ENCODE measurements at regions not wholly inside any gene's neighbourhood (a gene's known extent, or its start where the extent isn't known, plus 50 kb on each side); places are given as distances from the start of the nearest gene placed in this dataset.

DNA sequence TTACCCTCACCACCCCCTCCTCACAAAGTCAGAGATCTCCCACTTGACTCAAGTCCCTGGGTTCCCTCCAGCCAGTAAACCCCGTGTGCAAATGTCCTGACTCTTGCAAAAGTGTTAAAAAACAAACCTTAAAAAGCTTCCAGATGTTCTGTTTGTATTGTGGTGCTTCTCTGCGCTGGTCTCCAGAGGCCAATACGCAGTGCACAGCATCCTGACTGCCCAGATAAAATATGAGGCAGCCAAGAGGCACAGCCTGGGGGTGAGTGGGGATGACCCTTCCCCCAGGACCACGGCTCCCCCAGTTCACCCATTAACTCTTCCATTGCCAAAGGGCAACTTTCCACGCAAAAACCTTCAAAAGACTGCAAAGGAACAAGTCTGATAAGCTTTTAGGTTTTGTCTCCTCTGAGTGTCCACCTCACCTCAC, 291.8 kb downstream of the SOX9 start:
- Histone ChIP-seq H3K9me3 (ENCODE audit: control insufficient read depth in 2 of 2, low read length in 2 of 2) (peaks cover 0 to 3% of the 10 kb centered on the region in 2 donors), H3K4me3 (ENCODE audit: low read length in 2 of 2) (no peak overlapping the region)

DNA sequence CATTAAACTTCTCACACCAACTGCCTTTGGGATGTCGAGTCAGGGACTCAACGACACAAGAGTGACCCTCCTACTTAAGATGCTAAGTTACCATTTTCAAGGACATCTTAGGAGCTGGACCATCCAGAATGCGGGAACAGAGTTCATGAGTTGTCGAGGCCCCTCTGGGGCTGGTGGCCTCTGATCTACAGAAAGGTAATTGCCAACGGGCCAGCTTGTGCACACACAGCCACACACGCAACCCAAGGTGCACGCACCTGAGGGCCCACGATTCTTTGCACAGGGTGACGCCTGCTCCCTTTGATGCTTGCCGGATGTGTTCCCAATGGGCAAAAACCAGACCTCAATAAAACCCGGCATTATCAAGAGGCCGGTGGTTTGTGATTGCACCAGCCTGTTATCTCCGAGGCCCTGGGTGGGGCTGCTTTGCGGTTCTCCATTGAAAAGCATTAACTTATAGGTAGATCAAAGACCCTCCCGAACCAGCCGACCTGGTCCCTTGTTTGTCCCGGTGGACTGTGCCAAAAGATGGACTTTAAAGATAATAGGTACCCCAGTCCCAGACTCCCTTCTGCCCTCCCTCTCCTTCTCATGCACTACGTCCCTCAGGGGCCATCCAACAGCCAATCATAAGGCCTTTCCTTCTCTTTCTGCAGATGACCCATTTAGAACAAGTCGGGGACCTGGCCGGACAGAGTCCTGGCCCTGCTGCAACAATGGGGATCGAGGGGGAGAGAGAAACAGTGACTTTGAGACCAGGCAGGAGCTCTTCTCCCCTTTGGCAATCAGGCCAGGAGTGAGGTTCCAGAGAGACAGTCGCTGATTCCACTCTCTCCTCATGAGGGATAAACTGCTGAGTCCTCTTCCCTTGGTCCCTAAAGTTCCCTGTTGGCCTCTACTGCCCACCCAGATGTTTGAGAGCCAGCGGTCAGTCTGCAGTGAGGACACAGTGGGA, 292.5 kb downstream of the SOX9 start:
- H3K9me3 ChIP-seq (ENCODE audit: control insufficient read depth in 2 of 2, low read length in 2 of 2) = peaks cover 3 to 4% of the 10 kb centered on the region in 2 donors
- no peak overlapping the region for H3K4me3 ChIP-seq (ENCODE audit: low read length in 2 of 2)
- H3K27me3 ChIP-seq (ENCODE audit: control insufficient read depth in 2 of 2, insufficient read depth in 2 of 2, low read length in 2 of 2) = no peaks in the 10 kb centered on the region
- H3K27ac ChIP-seq (ENCODE audit: low read depth in 2 of 2, low read length in 2 of 2) = no peak overlapping the region
- no peak overlapping the region for H3K9ac ChIP-seq (ENCODE audit: low read depth in 1 of 2, low read length in 2 of 2)
- H3K36me3 ChIP-seq (ENCODE audit: control insufficient read depth in 2 of 2, insufficient read depth in 2 of 2, low read length in 2 of 2) = peaks cover 3 to 8% of the 10 kb centered on the region in 2 donors
- peaks cover 7 to 18% of the 10 kb centered on the region in 2 donors for H3K4me1 ChIP-seq (ENCODE audit: control insufficient read depth in 2 of 2, insufficient read depth in 2 of 2, low read length in 2 of 2)

More for the DNA sequence above, 291.8 kb downstream of the SOX9 start:
- Histone ChIP-seq H3K9ac (ENCODE audit: low read depth in 1 of 2, low read length in 2 of 2) (no peak overlapping the region), H3K27ac (ENCODE audit: low read depth in 2 of 2, low read length in 2 of 2) (no peak overlapping the region), H3K4me1 (ENCODE audit: control insufficient read depth in 2 of 2, insufficient read depth in 2 of 2, low read length in 2 of 2) (peaks cover 11 to 24% of the 10 kb centered on the region in 2 donors), H3K36me3 (ENCODE audit: control insufficient read depth in 2 of 2, insufficient read depth in 2 of 2, low read length in 2 of 2) (peaks cover 0 to 2% of the 10 kb centered on the region in 2 donors), H3K27me3 (ENCODE audit: control insufficient read depth in 2 of 2, insufficient read depth in 2 of 2, low read length in 2 of 2) (no peaks in the 10 kb centered on the region)

DNA sequence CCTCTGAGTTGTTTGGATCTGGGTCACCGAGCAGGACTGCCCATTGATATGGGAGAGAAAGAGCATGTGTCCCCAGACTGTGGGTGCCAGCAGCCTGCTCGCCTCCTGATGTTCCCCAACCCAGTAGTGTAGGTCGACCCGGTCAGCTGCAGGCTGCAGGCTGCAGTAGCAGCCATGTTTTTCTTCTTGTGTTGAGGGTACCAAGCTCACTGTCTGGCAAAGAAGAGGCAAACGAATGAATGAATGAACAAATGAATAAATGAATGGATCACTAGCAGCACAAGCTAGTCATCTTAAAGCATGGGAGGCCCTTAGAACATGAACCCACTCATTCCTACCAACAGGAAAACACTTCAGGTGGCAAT, 293.2 kb downstream of the SOX9 start:
- Histone ChIP-seq H3K4me1 (ENCODE audit: control insufficient read depth in 2 of 2, insufficient read depth in 2 of 2, low read length in 2 of 2) (peaks cover 7 to 14% of the 10 kb centered on the region in 2 donors), H3K9ac (ENCODE audit: low read depth in 1 of 2, low read length in 2 of 2) (no peak overlapping the region), H3K27me3 (ENCODE audit: control insufficient read depth in 2 of 2, insufficient read depth in 2 of 2, low read length in 2 of 2) (no peaks in the 10 kb centered on the region), H3K36me3 (ENCODE audit: control insufficient read depth in 2 of 2, insufficient read depth in 2 of 2, low read length in 2 of 2) (peaks cover 4 to 13% of the 10 kb centered on the region in 2 donors), H3K27ac (ENCODE audit: low read depth in 2 of 2, low read length in 2 of 2) (no peak overlapping the region), H3K9me3 (ENCODE audit: control insufficient read depth in 2 of 2, low read length in 2 of 2) (peaks cover 3 to 4% of the 10 kb centered on the region in 2 donors), H3K4me3 (ENCODE audit: low read length in 2 of 2) (no peak overlapping the region)

DNA sequence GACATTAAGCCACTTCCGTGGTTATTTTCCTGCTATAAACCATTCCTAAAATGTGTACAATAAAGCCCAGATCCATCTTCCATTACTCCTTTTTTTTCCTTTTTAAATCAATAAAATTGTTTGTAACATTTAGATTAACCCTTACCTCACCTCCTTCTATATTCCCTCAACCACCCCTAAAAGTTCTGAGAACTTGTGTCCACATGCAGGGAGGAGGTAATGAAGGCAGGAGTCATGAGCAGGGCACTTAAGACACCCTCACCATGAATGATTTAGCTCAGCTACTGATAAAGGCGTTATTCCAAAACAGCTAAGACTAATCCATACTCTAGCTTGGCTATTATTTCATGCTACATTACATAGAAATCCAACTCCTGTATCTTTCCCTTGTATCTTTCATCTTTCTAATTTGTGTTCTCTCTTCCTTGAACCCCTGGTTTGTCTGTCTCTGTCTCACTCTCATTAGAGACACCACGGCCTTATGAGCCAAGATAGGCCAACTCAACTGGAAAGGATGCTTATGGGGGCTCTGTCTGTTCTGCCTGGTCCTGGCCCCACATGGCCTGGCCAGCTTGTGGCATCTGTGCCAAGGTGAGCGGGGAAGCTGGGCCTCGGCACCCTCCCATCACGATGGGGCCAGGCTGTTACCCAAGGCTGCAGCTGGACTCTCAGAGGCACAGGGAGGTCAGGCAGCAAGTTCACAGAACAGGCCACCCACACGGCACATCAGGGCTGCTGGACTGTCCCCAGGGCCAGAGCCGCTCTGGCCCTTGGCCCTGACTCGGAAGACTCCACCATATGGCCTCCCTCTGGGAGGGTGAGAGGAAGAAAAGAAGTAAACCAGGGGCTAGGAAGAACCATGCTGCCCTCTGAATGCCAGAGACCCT, 294.4 kb downstream of the SOX9 start:
- Histone ChIP-seq H3K27ac (ENCODE audit: low read depth in 2 of 2, low read length in 2 of 2) (peak overlapping the region in 1 of 2 donors; percentile 8), H3K9me3 (ENCODE audit: control insufficient read depth in 2 of 2, low read length in 2 of 2) (peaks cover 3 to 4% of the 10 kb centered on the region in 2 donors), H3K4me3 (ENCODE audit: low read length in 2 of 2) (no peak overlapping the region), H3K9ac (ENCODE audit: low read depth in 1 of 2, low read length in 2 of 2) (no peak overlapping the region), H3K36me3 (ENCODE audit: control insufficient read depth in 2 of 2, insufficient read depth in 2 of 2, low read length in 2 of 2) (peaks cover 13% of the 10 kb centered on the region in 2 donors), H3K27me3 (ENCODE audit: control insufficient read depth in 2 of 2, insufficient read depth in 2 of 2, low read length in 2 of 2) (no peaks in the 10 kb centered on the region), H3K4me1 (ENCODE audit: control insufficient read depth in 2 of 2, insufficient read depth in 2 of 2, low read length in 2 of 2) (peaks cover 12 to 20% of the 10 kb centered on the region in 2 donors)

DNA sequence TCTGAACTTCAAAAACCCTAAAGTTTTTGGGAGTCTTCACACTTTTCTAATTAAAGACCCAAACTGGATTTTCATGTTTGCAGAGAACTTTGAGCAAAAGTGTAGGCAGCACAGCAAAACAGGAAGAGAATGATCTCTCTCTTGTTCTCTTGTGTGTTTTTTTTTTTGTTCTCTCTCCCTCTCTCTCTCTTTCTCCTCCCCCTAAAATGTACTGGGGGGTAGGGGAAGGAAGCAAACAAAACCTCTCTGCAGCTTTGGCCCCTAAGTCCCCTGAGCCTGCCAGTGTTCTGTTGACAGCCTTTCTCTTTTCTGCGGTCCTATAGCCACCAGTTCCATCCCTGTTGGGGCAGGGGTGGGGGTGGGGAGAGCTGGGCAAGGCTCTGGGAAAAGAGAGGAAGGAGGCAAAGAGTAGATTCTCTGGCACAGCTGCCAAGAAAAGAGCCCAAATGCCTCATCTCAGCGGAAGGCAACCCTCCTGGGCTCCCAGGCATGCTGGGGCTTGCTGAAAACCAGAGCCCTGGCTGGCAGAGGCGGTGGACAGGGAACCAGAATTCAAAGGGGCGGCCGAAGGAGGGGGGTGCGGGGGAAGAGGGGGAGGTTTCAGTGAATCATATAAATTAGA, 295.3 kb downstream of the SOX9 start:
- Histone ChIP-seq H3K36me3 (ENCODE audit: control insufficient read depth in 2 of 2, insufficient read depth in 2 of 2, low read length in 2 of 2) (peaks cover 13% of the 10 kb centered on the region in 2 donors), H3K9me3 (ENCODE audit: control insufficient read depth in 2 of 2, low read length in 2 of 2) (peaks cover 3 to 4% of the 10 kb centered on the region in 2 donors), H3K4me1 (ENCODE audit: control insufficient read depth in 2 of 2, insufficient read depth in 2 of 2, low read length in 2 of 2) (peaks cover 21 to 30% of the 10 kb centered on the region in 2 donors), H3K27ac (ENCODE audit: low read depth in 2 of 2, low read length in 2 of 2) (no peak overlapping the region), H3K4me3 (ENCODE audit: low read length in 2 of 2) (no peak overlapping the region), H3K27me3 (ENCODE audit: control insufficient read depth in 2 of 2, insufficient read depth in 2 of 2, low read length in 2 of 2) (no peaks in the 10 kb centered on the region), H3K9ac (ENCODE audit: low read depth in 1 of 2, low read length in 2 of 2) (no peak overlapping the region)

DNA sequence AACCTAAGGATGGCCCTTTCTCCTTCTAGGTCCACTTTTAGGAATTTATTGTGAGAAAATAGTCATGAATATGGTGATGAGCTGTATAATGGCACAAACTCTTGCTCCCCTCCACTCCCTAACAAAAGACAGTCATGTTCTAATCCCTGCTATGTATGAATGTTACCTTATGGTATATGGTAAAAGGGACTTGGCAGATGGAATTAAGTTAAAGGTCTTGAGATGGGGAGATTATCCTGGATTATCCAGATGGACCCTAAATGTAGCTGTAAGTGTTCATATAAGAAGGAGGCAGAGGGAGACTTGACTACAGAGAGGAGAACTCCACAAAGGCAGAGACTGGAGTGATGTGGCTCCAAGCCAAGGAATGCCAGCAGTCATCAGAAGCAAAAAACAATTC, 296.1 kb downstream of the SOX9 start:
- no peaks in the 10 kb centered on the region for H3K27me3 ChIP-seq (ENCODE audit: control insufficient read depth in 2 of 2, insufficient read depth in 2 of 2, low read length in 2 of 2)

DNA sequence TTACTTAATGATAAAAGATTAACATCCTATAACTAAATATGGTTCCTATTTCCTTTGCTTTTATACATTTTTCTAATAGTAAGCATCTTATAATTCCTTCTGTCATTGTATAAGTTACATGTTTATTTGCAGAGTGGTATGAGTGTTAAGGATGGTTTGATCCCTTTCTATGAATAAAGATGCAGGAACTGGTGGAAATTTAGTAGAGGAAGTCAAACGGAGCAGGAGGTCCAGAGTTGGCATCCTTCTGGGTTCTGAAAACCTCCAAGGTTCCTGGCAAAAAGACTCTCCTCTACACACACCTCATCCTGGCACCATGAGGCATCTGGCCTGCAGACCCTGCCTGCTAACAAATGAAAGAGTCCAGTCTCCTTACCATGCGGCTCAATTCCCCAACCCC, 296.8 kb downstream of the SOX9 start:
- Histone ChIP-seq H3K9me3 (ENCODE audit: control insufficient read depth in 2 of 2, low read length in 2 of 2) (peaks cover 3 to 4% of the 10 kb centered on the region in 2 donors), H3K4me1 (ENCODE audit: control insufficient read depth in 2 of 2, insufficient read depth in 2 of 2, low read length in 2 of 2) (peaks cover 30 to 41% of the 10 kb centered on the region in 2 donors), H3K9ac (ENCODE audit: low read depth in 1 of 2, low read length in 2 of 2) (no peak overlapping the region), H3K4me3 (ENCODE audit: low read length in 2 of 2) (no peak overlapping the region), H3K36me3 (ENCODE audit: control insufficient read depth in 2 of 2, insufficient read depth in 2 of 2, low read length in 2 of 2) (peaks cover 13 to 15% of the 10 kb centered on the region in 2 donors), H3K27ac (ENCODE audit: low read depth in 2 of 2, low read length in 2 of 2) (no peak overlapping the region), H3K27me3 (ENCODE audit: control insufficient read depth in 2 of 2, insufficient read depth in 2 of 2, low read length in 2 of 2) (no peaks in the 10 kb centered on the region)

More for the DNA sequence above, 296.1 kb downstream of the SOX9 start:
- H3K9me3 ChIP-seq (ENCODE audit: control insufficient read depth in 2 of 2, low read length in 2 of 2) = peaks cover 3 to 4% of the 10 kb centered on the region in 2 donors
- no peak overlapping the region for H3K9ac ChIP-seq (ENCODE audit: low read depth in 1 of 2, low read length in 2 of 2)
- peaks cover 28 to 36% of the 10 kb centered on the region in 2 donors for H3K4me1 ChIP-seq (ENCODE audit: control insufficient read depth in 2 of 2, insufficient read depth in 2 of 2, low read length in 2 of 2)
- no peak overlapping the region for H3K27ac ChIP-seq (ENCODE audit: low read depth in 2 of 2, low read length in 2 of 2)
- peaks cover 13 to 15% of the 10 kb centered on the region in 2 donors for H3K36me3 ChIP-seq (ENCODE audit: control insufficient read depth in 2 of 2, insufficient read depth in 2 of 2, low read length in 2 of 2)
- H3K4me3 ChIP-seq (ENCODE audit: low read length in 2 of 2) = no peak overlapping the region

DNA sequence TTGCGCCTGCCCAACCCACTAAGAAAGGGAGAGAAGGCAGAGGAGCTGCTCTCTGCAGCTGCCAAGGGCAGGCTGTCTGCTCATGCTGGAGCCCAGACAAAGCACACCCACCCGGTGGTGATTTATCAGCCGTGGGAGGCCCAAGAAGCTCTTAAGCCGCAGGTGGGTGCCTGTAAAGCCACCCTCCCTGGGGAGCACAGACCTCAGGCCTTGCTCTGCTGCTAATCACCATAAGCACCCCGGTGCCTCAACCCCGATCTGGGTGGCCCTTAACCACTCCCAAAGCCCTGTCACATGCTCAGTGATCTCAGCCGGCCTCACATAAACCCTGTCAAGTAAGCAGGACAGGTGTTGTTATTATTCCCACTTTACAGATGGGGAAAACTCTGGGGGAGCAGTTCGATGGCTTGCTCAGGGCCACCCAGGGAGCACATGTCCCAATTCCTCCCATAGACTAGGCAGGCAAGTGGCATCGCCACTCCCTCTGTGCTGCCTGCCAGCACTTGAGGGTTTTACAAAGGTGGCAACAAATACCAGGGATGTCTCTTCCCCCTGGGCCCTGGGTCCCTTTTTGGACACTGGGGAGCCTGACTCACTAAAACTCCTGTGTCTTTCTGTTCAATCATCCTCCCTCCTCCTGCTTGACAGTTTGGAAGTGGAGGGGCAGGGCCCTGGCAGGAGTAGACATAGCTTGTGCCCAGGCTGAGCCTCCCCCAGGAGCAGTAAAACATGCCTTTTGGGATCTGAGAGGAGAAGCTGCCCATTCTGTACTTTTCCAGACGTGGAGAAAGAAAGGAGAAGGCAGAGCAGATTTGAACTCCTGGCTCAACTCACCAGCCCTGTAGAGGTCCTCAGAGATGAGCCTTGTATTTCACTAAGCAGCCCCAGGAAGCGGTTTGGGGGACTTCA, 299.3 kb downstream of the SOX9 start:
- Histone ChIP-seq H3K9me3 (ENCODE audit: control insufficient read depth in 2 of 2, low read length in 2 of 2) (peaks cover 3 to 4% of the 10 kb centered on the region in 2 donors), H3K27me3 (ENCODE audit: control insufficient read depth in 2 of 2, insufficient read depth in 2 of 2, low read length in 2 of 2) (no peaks in the 10 kb centered on the region), H3K27ac (ENCODE audit: low read depth in 2 of 2, low read length in 2 of 2) (peak overlapping the region; percentile 76 to 84), H3K9ac (ENCODE audit: low read depth in 1 of 2, low read length in 2 of 2) (peak overlapping the region in 1 of 2 donors; percentile 24), H3K4me1 (ENCODE audit: control insufficient read depth in 2 of 2, insufficient read depth in 2 of 2, low read length in 2 of 2) (peaks cover 23 to 40% of the 10 kb centered on the region in 2 donors), H3K36me3 (ENCODE audit: control insufficient read depth in 2 of 2, insufficient read depth in 2 of 2, low read length in 2 of 2) (peaks cover 15 to 26% of the 10 kb centered on the region in 2 donors), H3K4me3 (ENCODE audit: low read length in 2 of 2) (no peak overlapping the region)

DNA sequence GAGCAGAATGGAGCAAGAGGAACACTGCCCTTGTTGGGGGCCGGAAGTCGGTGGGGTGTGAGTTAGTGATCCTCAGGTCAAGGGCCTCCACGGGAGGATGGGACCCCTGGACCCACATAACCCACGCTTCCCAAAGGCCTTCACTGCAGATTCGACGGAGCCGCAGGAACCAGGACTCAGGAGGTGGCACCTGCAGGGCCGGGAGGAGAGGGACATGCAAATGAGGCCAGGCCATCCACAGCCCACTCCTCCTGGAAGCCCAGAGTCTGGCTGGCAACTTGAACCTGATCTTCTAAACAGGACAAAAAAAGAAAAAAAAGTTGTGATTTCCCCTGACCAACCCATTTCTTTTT, 299.9 kb downstream of the SOX9 start:
- peaks cover 20 to 27% of the 10 kb centered on the region in 2 donors for H3K36me3 ChIP-seq (ENCODE audit: control insufficient read depth in 2 of 2, insufficient read depth in 2 of 2, low read length in 2 of 2)
- H3K9me3 ChIP-seq (ENCODE audit: control insufficient read depth in 2 of 2, low read length in 2 of 2) = peaks cover 3 to 4% of the 10 kb centered on the region in 2 donors
- H3K4me1 ChIP-seq (ENCODE audit: control insufficient read depth in 2 of 2, insufficient read depth in 2 of 2, low read length in 2 of 2) = peaks cover 23 to 35% of the 10 kb centered on the region in 2 donors
- H3K27me3 ChIP-seq (ENCODE audit: control insufficient read depth in 2 of 2, insufficient read depth in 2 of 2, low read length in 2 of 2) = no peaks in the 10 kb centered on the region
- peak overlapping the region in 1 of 2 donors; percentile 24 for H3K9ac ChIP-seq (ENCODE audit: low read depth in 1 of 2, low read length in 2 of 2)
- no peak overlapping the region for H3K4me3 ChIP-seq (ENCODE audit: low read length in 2 of 2)
- H3K27ac ChIP-seq (ENCODE audit: low read depth in 2 of 2, low read length in 2 of 2) = peak overlapping the region; percentile 76 to 84

Data from mucosa of rectum (tissue), 2 donors.